H9 (cell line): ENCODE measurements at regions not wholly inside any gene's neighbourhood (a gene's known extent, or its start where the extent isn't known, plus 50 kb on each side); places are given as distances from the start of the nearest gene placed in this dataset.

ENCODE experiments used
- DNase-seq: peaks from one replicate; pipeline ENCODE4 v3.0.0-alpha.2; 2017
- H2AFZ ChIP-seq: one replicate; pipeline ENCODE4 v1.6.1; 2013; ENCODE audit warnings: mild to moderate bottlenecking, low read length, control low read depth, moderate library complexity
- H2AK5ac ChIP-seq: 2 replicates; pipeline ENCODE4 v1.6.1; 2013; ENCODE audit warnings: low read length, control low read depth, mixed read lengths; ENCODE audit not compliant: insufficient read length
- H2BK120ac ChIP-seq: one replicate; pipeline ENCODE4 v1.6.1; 2013; ENCODE audit warnings: low read depth, mild to moderate bottlenecking, low read length, control low read depth, inconsistent platforms; ENCODE audit not compliant: poor library complexity, severe bottlenecking
- H2BK12ac ChIP-seq: 2 replicates; pipeline ENCODE4 v1.6.1; 2013; ENCODE audit warnings: low read length, control low read depth, mixed read lengths, low read depth; ENCODE audit not compliant: insufficient read length
- H2BK15ac ChIP-seq: 2 replicates; pipeline ENCODE4 v1.6.1; 2013; ENCODE audit warnings: low read depth, low read length, control low read depth
- H2BK20ac ChIP-seq: one replicate; pipeline ENCODE4 v1.6.1; 2013; ENCODE audit warnings: low read depth, mild to moderate bottlenecking, low read length, control low read depth, inconsistent platforms; ENCODE audit not compliant: poor library complexity, severe bottlenecking
- H2BK5ac ChIP-seq: 2 replicates; pipeline ENCODE4 v1.6.1; 2013; ENCODE audit warnings: low read length, control low read depth, mixed read lengths; ENCODE audit not compliant: insufficient read length
- H3K14ac ChIP-seq: 2 replicates; pipeline ENCODE4 v1.6.1; 2013; ENCODE audit warnings: low read length, control low read depth; ENCODE audit not compliant: insufficient read depth
- H3K18ac ChIP-seq: 2 replicates; pipeline ENCODE4 v1.6.1; 2013; ENCODE audit warnings: low read depth, mild to moderate bottlenecking, mixed read lengths, low read length, control low read depth; ENCODE audit not compliant: insufficient read length
- H3K23ac ChIP-seq: 2 replicates; pipeline ENCODE4 v1.6.1; 2013; ENCODE audit warnings: low read length, control low read depth, mixed read lengths, low read depth; ENCODE audit not compliant: insufficient read length
- H3K23me2 ChIP-seq: 2 replicates; pipeline ENCODE4 v1.6.1; 2013; ENCODE audit warnings: low read depth, mild to moderate bottlenecking, mixed read lengths, low read length, control low read depth; ENCODE audit not compliant: insufficient read length, poor library complexity, severe bottlenecking
- H3K27ac ChIP-seq: 2 replicates; pipeline ENCODE4 v1.5.1; 2013; ENCODE audit warnings: low read length, control low read depth, mixed read lengths, low read depth; ENCODE audit not compliant: insufficient read length
- H3K27me3 ChIP-seq: 2 replicates; pipeline ENCODE4 v1.6.1; 2013; ENCODE audit warnings: low read length, control low read depth, inconsistent platforms; ENCODE audit not compliant: insufficient read depth
- H3K4ac ChIP-seq: 2 replicates; pipeline ENCODE4 v1.6.1; 2013; ENCODE audit warnings: low read depth, mild to moderate bottlenecking, control low read depth, inconsistent platforms, low read length, moderate library complexity
- H3K4me1 ChIP-seq: 2 replicates; pipeline ENCODE4 v1.6.1; 2013; ENCODE audit warnings: low read length, control low read depth, inconsistent platforms; ENCODE audit not compliant: insufficient read depth
- H3K4me2 ChIP-seq: 2 replicates; pipeline ENCODE4 v1.6.1; 2013; ENCODE audit warnings: low read length, control low read depth, mixed read lengths; ENCODE audit not compliant: insufficient read length, insufficient read depth
- H3K56ac ChIP-seq: 2 replicates; pipeline ENCODE4 v1.6.1; 2013; ENCODE audit warnings: low read depth, mild to moderate bottlenecking, mixed read lengths, low read length, control low read depth; ENCODE audit not compliant: insufficient read length
- H3K79me1 ChIP-seq: 2 replicates; pipeline ENCODE4 v1.6.1; 2013; ENCODE audit warnings: low read depth, mild to moderate bottlenecking, moderate library complexity, low read length, control low read depth, inconsistent platforms; ENCODE audit not compliant: insufficient read depth, poor library complexity, severe bottlenecking
- H3K79me2 ChIP-seq: 2 replicates; pipeline ENCODE4 v1.6.1; 2013; ENCODE audit warnings: low read length, control low read depth, inconsistent platforms; ENCODE audit not compliant: insufficient read depth
- H3K9ac ChIP-seq: 2 replicates; pipeline ENCODE4 v1.6.1; 2013; ENCODE audit warnings: low read length, control low read depth, mixed read lengths; ENCODE audit not compliant: insufficient read length; ENCODE audit errors: extremely low read depth
- H3K9me3 ChIP-seq: one replicate; pipeline ENCODE4 v1.6.1; 2013; ENCODE audit warnings: low read depth, low read length, inconsistent platforms; ENCODE audit not compliant: control insufficient read depth
- H3T11ph ChIP-seq: one replicate; pipeline ENCODE4 v1.6.1; 2013; ENCODE audit warnings: mild to moderate bottlenecking, low read length, control low read depth, inconsistent platforms
- H4K20me1 ChIP-seq: one replicate; pipeline ENCODE4 v1.6.1; 2013; ENCODE audit not compliant: control insufficient read depth, insufficient read length, insufficient read depth
- H4K5ac ChIP-seq: 2 replicates; pipeline ENCODE4 v1.6.1; 2013; ENCODE audit warnings: low read depth, mild to moderate bottlenecking, mixed read lengths, low read length, control low read depth; ENCODE audit not compliant: insufficient read length
- H4K8ac ChIP-seq: replicated peaks from 2 replicates; pipeline ENCODE4 v1.6.1; 2013; ENCODE audit warnings: low read length, control low read depth, mixed read lengths, low read depth; ENCODE audit not compliant: insufficient read length
- H4K91ac ChIP-seq: 2 replicates; pipeline ENCODE4 v1.6.1; 2013; ENCODE audit warnings: low read depth, mild to moderate bottlenecking, moderate library complexity, mixed read lengths, low read length, control low read depth; ENCODE audit not compliant: insufficient read length
- H3K27ac Mint-ChIP-seq, 3 experiments: 2 replicates in 2 of 3; 3 replicates in 1 of 3; pipeline ENCODE4 v1.8.0; 2020 to 2021; ENCODE audit warnings: mixed read lengths in 3 of 3, mild to moderate bottlenecking in 1 of 3, moderate library complexity in 1 of 3
- H3K27me3 Mint-ChIP-seq: 2 replicates; pipeline ENCODE4 v1.8.0; 2021; ENCODE audit warnings: low read depth, mild to moderate bottlenecking, moderate library complexity, mixed read lengths
- H3K36me3 Mint-ChIP-seq, 3 experiments: 2 replicates in 2 of 3; 3 replicates in 1 of 3; pipeline ENCODE4 v1.8.0; 2020 to 2021; ENCODE audit warnings: low read depth in 3 of 3, mixed read lengths in 3 of 3; ENCODE audit not compliant: insufficient read depth in 1 of 3
- H3K4me1 Mint-ChIP-seq, 2 experiments: 2 replicates each; pipeline ENCODE4 v1.8.0; 2020; ENCODE audit warnings: mixed read lengths in 2 of 2
- H3K4me3 Mint-ChIP-seq, 2 experiments: 2 replicates in 1 of 2; 3 replicates in 1 of 2; pipeline ENCODE4 v1.8.0; 2020 to 2021; ENCODE audit warnings: mild to moderate bottlenecking in 2 of 2, mixed read lengths in 2 of 2, moderate library complexity in 1 of 2
- H3K9me3 Mint-ChIP-seq, 2 experiments: 2 replicates in 1 of 2; 3 replicates in 1 of 2; pipeline ENCODE4 v1.8.0; 2020; ENCODE audit warnings: mild to moderate bottlenecking in 2 of 2, mixed read lengths in 2 of 2, moderate library complexity in 1 of 2
- CTCF ChIP-seq: fragments of 200-600 bp; sonication (generic); conservative IDR thresholded peaks from 3 replicates; pipeline ENCODE4 v1.8.0; 2021; ENCODE audit warnings: antibody characterized with exemption, mild to moderate bottlenecking
- WGBS: extraction: QIAGEN DNeasy Blood & Tissue Kit; methylation state at CpG from one replicate; pipeline ENCODE4 v1.1.7; 2013; ENCODE audit warnings: missing lambda C conversion rate, low lambda C conversion rate, mixed read lengths; ENCODE audit not compliant: insufficient read length; ENCODE audit errors: extremely low coverage; 5-methylcytosine and 5-hydroxymethylcytosine counted together

GRCh38 chr10:21355591-21356011 lies 169.9 kb downstream of the SKIDA1 start:
- no peak for DNase-seq
- no peak overlapping the region for H2BK12ac ChIP-seq
- Mint-ChIP-seq H3K27ac (0 out of 7 replicates have a peak overlapping the region, but pooled peaks of 1 of the 3 experiments have one; percentile 0), H3K4me1 (0 out of 4 replicates have a peak, but pooled peaks cover 0 to 3% of the 10 kb centered on the region in 2 experiments), H3K4me3 (no peak overlapping the region), H3K36me3 (peaks cover 0 to 12% (median 5%) of the 10 kb centered on the region in 3 experiments; a peak in 4 of 7 replicates), H3K27me3 (no peaks in the 10 kb centered on the region), H3K9me3 (peaks cover 8 to 12% of the 10 kb centered on the region in 2 experiments; a peak in 4 of 5 replicates)
- no peak for TF ChIP-seq CTCF
- H2AFZ ChIP-seq = no peak overlapping the region
- no peaks in the 10 kb centered on the region for H3K9me3 ChIP-seq
- no peak overlapping the region for H3K4ac ChIP-seq
- H3K79me1 ChIP-seq = no peaks in the 10 kb centered on the region
- H3K18ac ChIP-seq = no peak overlapping the region
- H4K20me1 ChIP-seq = no peaks in the 10 kb centered on the region
- no peak overlapping the region for H4K91ac ChIP-seq
- H3K14ac ChIP-seq = no peak overlapping the region
- no peak overlapping the region for H2AK5ac ChIP-seq
- no peak overlapping the region for H3K4me2 ChIP-seq
- no peaks in the 10 kb centered on the region for H3K79me2 ChIP-seq
- H3K23ac ChIP-seq = no peak overlapping the region
- H2BK15ac ChIP-seq = no peak overlapping the region
- WGBS = no CpG with 5 or more reads among the region's 2 CpGs
- H3K56ac ChIP-seq = no peak overlapping the region
- H4K5ac ChIP-seq = no peak overlapping the region
- H3T11ph ChIP-seq = no peak overlapping the region
- H3K9ac ChIP-seq = no peak overlapping the region
- H2BK120ac ChIP-seq = no peak overlapping the region
- H3K4me1 ChIP-seq = no peaks in the 10 kb centered on the region
- H3K23me2 ChIP-seq = no peaks in the 10 kb centered on the region
- no peak overlapping the region for H2BK5ac ChIP-seq
- no peak overlapping the region for H3K27ac ChIP-seq
- H2BK20ac ChIP-seq = no peak overlapping the region
- no peaks in the 10 kb centered on the region for H3K27me3 ChIP-seq
- no peak overlapping the region for H4K8ac ChIP-seq
